Glomerular endothelial cell (primary cell): ENCODE measurements at regions not wholly inside any gene's neighbourhood (a gene's known extent, or its start where the extent isn't known, plus 50 kb on each side); places are given as distances from the start of the nearest gene placed in this dataset.

Experiments
- DNase-seq: peaks from one replicate; pipeline ENCODE4 v3.0.0-alpha.2; 2011; ENCODE audit warnings: low read depth, low spot score; ENCODE audit errors: extremely low read depth

DNA sequence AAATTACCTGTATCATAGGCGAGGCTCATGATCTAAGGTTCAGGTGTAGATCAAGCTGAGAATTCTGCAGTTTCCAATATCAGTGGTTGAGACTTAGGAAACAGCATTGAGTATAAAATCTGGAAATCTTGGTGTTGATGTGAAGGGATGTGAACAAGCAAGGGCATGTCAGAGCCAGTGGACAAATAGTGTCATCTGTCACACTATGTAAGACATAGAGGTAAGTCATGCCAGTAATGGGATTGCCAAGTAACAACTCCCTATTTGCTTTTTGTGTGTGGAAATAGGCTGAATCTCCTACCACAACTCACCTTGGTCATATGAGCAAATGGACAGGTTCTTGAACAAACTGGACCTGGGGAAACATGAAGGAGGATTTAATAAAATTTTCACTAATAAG, 334.5 kb upstream of the EMCN start:
- no peak for DNase-seq

DNA sequence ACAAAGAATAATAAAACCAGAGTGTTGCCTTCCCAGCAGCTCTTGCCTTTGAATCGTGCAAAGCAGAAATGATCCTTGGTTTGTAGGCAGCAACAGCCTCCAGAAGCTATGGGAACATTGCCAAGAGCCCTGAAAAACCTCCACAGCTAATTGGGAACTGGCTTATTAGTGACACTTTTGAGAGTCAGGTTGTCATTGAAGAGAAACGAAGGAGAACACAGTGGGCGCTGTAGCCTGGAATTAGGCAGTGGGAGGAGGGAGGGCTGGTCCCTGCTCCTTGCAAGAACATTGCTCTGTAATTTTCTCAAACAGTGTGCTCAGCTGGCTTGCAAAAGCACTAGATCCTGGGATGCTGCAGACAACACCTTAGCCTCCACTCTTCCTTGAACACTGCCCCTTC, 331.5 kb upstream of the EMCN start:
- no peak for DNase-seq

DNA sequence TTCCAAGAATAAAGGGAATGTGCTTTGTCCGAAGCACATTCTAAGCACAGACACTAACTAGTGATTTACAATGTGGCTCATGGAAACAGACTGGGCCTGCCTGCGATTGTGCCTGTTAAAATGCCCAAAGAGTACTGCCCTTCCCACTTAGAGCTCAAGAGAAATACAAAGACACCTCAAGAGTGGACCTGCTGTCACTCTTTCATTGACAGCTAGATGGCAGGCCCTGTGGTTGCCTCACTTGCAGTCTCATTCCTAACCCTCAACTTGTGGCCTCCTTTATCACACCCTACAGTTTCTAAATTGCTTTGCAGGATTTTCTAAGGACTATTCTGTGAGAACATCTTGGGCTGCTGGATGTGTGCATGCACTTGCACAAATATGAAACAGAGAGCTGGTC, 331.0 kb upstream of the EMCN start:
- DNase-seq: no peak

DNA sequence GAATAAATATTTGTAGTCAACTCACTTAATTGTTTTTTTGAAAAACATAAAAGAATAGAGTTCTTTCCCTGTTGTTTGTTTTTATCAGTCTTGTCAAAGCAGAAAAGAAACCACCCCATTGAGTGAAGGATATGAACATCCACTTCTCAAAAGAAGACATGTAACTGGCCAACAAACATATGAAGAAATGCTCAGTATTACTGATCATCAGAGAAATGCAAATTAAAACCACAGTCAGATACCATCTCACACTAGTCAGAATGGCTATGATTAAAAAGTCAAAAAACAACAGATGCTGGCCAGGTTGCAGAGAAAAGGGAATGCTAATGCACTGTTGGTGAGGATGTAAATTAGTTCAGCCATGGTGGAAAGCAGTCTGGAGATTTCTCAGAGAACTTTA, 326.1 kb upstream of the EMCN start:
- DNase-seq: no peak

DNA sequence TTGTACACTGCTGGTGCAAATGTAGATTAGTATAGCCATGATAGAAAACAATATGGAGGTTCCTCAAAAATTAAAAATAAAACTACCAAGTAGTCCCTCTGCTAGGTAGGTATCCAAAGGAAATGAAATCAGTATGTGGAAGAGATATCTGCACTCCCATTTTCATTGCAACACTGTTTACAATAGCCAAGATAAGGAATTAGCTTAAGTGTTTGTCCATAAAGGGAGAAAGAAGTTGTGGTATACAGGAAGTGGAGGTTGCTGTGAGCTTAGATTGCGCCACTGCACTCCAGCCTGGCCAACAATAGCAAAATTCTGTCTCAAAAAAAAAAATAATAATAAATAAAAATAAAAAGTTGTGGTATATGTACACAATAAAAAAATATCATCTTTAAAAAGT, 325.0 kb upstream of the EMCN start:
- DNase-seq: no peak

DNA sequence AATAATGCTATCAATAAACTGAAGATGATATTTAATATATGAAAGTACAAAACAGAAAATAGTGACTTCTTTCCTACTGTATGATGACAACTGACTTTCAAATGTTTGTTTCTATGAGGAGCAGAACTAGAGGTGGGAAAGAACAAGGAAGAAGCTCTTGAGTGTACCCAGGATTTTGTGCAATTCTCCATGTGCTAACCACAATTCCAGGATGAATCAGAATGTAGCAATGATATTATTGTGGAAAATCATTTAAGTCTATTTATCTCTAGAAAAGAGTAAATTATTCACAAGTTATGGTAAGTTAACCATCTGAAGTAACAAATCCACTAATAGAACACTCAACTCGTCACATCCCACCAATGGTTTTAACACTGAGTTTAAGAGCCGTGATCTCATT, 324.1 kb upstream of the EMCN start:
- no peak for DNase-seq

DNA sequence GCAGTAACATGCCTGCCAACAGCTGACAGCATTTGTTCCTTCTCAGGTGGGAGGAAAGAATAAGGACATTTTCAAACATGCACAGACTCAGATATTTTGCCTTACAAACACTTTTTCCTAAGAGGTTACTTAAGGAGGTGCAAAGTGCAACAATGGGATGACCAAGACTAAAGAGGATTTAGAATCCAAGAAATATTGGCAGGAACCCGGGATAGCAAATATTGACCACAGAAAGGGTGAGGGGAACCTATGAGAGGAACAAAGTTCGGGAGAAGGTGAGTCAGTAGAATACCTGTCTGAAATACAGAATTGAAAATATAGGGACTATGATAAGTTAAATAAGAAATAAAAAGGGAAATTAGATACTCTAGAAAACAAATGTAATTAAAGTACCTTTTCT, 321.9 kb upstream of the EMCN start:
- no peak for DNase-seq

DNA sequence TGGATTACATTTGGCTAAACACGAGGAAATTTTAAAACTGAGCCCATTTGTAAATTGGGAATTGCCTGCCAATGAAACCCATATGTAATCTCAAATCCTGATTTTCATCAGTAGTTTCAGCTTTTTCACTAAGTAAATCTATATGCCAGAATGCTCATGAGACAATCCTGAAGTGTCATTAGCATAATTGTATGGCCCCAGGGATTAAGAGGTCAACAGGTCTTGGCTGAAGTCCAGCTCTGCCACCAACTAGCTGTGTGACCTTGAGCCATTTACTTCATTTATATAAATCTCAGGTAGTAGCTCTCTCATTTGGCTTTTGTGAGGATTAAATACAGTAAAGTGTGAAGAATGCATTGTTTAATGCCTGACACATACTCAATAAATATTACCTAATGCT, 320.5 kb upstream of the EMCN start:
- DNase-seq: no peak

DNA sequence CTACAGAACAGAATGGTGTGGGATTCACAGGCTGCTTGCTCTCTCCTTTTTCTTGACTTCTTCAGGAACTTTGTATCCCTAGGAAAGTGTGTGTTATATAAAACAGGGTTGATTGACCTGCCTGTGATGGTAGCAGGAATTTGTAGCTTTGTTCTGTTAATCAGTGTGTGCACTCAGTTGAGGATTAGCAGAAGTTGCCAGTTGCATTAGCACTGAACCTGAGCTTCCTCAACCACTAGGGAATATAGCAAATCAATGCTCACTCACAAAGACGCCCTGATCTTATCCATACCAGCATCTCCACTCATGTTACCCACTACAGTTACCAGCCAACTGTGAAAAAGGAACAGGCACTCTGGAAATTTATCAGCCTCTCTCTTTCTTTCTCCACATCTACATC, 319.1 kb upstream of the EMCN start:
- no peak for DNase-seq

DNA sequence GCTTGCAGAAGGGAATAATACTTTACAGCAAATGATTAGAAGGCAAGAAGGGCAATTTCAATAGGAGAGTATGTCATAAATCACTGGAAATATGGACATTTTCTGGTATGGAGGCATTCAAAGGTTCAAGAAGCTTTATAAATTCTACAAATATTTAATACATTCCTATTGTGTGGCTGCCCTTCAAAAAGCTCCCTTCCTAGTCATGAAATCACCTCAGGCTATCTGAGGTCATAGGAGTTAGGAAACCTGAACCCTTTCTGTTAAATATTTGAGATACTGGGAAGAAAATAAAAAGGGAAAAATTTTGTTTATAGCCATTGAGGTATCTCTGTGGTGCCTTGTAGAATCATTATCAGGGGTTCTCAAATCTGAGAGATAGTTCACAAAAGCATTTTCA, 316.8 kb upstream of the EMCN start:
- DNase-seq: no peak

DNA sequence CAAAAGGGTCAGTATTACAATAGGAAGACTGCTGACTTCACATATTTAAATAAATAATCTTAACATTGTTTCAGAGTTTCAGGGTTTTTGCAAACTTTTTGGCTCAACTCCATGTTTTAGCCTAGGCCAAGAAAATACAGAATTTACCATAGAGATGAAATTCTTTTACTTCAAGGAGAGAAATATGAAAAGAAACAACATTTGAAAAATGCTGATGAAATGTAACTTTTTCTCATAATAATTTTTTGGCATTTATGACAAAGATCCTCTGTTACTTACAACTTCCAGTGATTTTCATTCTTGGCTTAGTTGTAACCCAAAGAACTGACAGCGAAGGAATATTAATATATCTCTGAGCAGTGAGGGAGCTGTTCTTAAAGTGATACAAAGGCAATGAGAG, 316.1 kb upstream of the EMCN start:
- no peak for DNase-seq

DNA sequence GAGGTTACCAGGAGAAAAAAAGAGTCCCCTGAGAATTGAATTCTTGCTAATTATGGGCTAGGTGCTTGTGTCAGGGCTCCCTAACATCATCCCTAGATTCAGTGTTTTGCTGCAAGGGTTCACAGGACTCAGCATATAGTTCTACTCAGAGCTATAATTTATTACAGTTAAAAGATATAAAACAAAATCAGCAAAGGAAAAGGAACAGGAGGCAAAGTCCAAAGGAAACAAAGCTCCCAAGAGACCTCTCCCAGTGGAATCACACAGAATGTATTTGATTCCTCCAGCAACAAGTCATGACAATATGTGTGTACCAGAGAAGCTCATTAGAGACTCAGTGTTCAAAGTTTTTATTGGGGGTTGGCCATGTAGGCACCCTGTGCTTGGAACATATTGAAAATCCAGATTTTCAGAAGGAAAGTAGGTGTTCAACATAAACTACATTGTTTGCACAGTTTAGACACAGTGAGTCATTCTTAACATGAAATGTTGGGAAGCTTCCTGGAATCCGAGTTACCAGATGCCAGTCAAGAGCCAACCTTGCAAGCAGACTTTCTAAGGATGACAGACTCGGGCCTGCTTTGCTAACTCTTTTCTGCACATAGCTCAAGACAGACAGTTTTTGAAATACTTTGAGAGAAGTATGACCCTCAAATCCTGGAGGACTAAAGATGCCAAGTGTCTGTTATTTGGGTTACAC, 311.3 kb upstream of the EMCN start:
- no peak for DNase-seq

DNA sequence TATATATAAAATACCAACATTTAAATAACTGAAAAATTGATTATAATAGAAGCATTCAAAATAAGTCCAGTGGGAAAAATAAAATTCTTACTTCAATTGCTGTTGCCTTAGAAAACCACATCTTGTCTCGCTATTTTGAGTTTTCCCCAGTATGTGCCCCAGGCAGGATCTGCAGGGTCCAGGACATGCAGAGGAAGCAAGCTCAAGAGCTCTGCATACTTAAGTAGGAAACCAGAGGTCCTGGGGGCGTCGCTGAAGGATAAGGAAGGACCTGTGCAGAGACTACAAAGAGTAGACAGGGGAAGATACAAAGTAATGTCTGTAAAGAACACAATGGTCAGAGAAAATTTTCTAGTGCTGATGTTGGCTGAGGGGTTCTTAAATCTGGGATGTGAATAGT, 310.5 kb upstream of the EMCN start:
- no peak for DNase-seq

DNA sequence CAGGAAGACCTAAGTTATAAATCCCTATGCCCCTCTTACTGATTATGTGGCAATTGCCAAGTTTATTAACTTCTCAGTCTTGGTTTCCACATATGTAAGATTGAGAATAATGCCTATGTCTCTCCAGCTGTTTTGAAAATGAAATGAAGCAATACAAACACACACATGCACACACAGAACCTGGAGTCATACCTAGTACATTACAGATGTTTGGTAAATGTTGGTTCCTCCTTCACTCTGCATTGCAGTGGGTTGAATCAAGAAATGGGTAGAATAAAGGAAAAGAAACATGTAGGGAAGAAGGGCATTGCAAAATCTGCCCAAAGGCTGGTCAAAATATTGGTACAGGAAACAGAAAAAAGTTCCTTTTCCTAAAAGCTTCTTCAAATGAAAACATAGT, 309.9 kb upstream of the EMCN start:
- no peak for DNase-seq

DNA sequence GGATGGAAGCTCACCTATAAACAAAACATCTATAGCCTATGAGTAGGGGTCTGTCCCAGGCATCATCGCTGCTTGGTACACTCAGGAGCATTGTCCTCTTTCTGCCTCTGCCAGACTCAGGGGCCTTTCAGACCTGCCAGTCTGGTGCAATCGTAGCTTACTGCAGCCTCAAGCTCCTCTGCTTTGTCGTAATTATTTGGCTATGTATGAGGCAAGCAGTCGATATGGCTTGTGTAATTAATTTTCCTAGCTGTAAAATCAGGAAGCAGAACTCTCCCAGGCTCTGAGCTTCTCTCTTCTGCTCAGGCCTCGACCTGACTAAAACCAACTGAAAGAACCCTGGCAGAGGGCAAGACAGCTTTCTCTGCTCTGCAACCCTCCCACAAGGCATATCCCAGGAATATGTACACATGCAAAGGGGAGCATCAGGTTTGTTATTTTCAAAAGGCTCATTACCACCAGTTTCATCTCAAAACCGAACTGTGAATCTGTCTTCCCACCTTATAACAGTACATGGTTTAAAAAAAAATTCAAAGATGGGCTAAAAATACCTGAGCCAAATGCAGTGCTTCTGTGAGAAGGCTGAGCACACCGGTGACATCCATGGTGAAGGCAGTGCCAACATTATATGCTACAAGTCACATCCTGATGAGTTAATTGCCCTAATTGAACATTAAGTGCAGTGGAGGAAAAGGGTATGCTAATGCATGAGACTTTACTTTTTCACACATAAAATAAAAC, 309.2 kb upstream of the EMCN start:
- DNase-seq: no peak

DNA sequence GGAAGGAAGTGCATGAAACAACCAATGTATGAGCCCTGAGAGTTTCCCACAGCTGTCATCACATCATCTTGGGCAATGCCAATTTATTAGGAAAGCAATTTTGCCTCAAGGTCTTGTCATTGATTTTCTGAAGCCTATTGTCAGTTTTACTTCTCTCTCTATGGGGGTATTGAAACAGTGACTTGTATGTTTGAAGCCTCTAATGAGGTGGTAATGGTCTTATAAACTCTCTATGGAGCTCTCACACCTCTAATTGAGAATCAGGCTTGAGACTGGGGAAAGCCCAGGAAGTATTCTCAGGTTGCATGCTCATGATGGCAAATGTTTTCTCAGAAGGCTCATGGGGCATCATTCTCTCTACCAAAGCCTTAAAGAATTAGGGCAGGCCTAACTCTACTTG, 308.2 kb upstream of the EMCN start:
- no peak for DNase-seq

DNA sequence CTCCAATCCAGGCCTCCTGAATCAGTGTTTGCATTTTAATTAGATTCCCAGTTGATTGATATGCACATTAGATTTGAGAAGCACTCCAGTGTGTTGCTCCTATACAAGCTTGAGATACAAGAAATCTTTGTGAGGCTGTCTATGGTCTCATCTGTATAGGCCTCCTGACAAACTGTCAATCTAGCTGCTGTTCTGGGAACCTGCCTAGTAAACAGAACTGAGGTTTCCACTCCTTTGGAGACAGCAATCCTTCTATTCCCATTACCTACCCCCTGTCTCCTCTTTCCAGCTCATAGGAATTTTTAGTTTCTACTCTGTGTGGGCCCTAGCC, 306.1 kb upstream of the EMCN start:
- no peak for DNase-seq

DNA sequence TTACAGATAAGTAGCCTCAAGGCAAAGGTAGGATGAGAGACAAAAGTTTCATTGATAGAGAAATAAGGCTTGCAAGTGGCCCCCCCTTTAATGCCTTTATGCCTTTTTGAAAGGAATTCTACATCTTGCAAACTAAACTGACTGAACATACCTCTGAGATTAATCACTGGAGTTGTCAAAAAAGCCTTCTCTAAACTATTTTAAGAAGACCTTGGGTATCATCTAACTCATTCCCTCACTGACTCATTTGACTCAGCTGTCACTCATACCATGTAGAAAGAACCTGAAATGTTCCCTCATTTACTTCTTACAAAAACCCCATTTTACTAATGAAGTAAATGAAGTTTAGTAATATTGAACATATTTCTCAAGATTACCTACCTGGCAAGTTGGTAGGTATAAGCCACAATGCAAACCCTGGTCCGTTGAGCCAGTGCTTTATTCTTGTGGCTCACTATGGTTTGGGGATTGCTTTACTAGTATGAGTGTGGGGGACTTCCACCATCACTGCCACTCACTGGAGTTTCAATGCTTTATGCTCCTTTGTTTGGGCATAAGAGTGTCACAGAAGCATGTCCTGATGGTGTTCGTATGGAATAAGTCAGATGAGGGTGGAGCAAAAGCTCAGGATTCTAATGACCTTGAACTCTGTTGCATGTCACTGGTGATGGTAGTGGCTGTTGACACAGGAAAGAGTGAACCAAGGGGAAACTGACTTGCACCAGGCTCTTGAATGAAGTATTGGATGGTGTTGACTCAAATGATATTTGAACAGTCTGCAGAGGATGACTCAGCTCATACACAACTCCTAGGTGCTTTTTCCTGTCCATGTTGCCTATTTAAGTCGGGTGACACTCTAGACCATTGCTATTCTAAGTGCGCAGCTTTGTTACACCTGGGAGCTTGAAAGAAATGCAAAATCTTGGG, 305.5 kb upstream of the EMCN start:
- no peak for DNase-seq

DNA sequence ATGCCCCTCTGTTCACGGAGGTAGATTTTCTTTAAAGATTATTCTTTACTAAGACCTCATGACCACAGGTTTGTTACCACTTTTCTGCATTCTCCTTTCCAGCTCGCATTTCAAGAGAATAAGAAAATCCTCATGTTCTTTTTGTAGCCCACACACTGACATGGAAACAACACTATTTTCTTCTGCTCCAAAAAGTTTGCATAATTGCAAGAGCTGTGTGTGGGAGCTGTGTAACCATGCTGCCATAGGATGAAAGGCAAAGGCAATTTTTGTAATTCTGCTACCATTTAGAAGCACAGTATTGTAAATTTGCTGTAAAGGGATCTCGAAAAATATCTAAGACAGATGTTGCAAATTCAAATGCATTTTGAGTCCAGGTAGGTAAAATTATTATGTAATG, 302.4 kb upstream of the EMCN start:
- no peak for DNase-seq

DNA sequence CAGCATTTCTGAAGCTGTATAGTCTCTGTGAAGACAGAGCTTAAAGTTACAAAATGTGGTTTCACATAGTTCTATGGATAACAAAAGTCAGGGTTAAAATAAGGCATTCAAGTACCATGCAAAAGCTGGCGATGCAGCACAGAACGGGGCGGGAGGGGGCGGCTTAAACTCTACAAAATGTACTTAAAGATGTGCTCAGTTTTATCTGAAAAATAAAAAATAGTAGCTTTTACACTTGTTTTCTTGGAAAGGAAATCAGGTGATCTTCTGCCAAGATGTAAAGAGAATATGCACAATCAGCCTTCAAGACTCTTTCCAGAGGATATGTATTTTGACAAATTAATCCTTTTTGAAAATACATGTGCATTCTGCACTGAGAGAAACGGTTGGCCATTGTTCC, 301.7 kb upstream of the EMCN start:
- DNase-seq: no peak

DNA sequence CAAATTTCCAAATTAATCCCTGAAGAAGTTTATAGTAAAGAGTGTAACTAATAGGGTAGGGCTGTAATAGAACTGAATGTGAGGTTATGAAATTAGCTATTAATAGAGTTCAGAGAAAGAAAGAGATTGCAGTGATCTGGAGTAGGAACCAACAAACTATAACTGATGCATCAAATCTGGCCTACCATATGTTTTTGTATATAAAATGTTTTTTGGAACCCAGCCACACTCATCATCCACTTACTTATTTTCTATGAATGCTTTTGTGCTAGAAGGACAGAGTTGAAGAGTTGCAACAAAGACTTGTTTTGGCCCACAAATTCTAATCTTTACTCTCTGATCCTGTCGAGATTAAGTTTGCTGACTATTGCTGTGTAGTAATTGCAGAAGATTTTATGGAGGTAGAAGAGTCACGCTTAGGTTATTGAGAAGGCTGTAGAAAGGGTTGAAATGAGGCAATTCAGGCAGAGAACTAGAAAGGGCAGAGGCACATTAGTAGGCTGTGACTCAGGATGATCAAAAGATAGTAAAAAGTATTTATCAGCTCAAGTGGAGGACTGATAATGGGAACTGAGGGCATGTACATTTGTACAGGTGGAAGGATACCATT, 298.7 kb upstream of the EMCN start:
- no peak for DNase-seq
